HG03439 (cell line): ENCODE measurements at regions not wholly inside any gene's neighbourhood (a gene's known extent, or its start where the extent isn't known, plus 50 kb on each side); places are given as distances from the start of the nearest gene placed in this dataset.
"Not testable (repeated sequence)": the region's sequence is repeated elsewhere in the genome, so short reads cannot be mapped to it uniquely, and the experiment has no call there.

Source experiments
- ATAC-seq: cut with Tn5 transposase; IDR thresholded peaks from one replicate; pipeline ENCODE4 v1.9.1; 2021; ENCODE audit warnings: mild to moderate bottlenecking, moderate library complexity; ENCODE audit not compliant: unreplicated experiment

GRCh38 chr4:29310252-29310651 is 1409.9 kb upstream of the PCDH7 start:
- no peak for ATAC-seq

DNA sequence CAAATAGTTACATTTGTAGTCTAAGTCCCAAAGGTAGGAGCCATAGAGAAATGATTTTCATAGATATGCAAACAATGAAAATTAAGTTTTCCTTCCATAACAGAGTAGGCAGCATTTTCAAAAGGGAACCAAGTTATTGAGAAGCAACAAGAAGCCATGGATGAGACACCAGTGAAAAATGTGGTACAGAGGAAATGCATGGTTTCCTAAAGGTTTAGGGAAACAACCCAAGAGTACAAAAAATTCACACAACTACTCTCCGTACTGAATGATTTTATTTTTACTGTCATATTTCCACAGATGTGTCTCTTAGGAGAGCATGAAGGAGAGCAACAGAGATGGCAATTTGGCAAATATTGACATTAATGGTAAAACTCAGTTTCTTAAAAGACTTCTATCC is 1408.9 kb upstream of the PCDH7 start:
- no peak for ATAC-seq

DNA sequence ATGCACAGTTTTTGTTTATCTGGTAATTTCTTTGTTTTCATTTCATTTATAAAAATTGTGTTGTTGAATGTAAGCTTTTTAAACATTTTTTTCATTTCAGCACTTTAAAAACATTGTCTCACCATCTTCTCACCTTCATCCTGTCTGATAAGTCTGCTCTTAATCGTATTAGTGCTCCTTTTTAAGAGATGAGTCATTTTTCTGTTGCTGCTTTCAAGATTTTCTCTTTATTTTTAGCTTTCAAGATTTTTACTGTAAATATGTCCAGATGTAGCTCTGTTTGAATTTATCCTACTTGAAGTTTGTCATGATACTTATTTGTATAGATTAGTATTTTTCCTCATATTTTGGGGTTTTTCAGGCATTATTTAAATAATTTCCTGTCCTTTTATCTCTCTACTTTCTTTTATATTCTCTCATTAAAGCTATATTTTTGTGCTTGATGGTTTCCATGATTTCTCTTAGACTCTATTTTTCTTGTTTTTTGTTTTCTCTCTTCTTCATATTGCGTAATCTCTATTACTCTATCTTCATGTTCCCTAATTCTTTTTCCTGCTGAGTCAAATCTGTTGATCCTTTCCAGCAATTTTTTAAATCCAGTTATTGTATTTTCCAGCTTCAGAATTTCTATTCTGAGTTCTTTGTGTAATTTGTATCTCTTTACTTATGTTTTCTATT is 1400.4 kb upstream of the PCDH7 start:
- ATAC-seq = no peak

- no peak for ATAC-seq
These were observed 1399.1 kb upstream of the PCDH7 start for GRCh38 chr4:29320947-29321620.

DNA sequence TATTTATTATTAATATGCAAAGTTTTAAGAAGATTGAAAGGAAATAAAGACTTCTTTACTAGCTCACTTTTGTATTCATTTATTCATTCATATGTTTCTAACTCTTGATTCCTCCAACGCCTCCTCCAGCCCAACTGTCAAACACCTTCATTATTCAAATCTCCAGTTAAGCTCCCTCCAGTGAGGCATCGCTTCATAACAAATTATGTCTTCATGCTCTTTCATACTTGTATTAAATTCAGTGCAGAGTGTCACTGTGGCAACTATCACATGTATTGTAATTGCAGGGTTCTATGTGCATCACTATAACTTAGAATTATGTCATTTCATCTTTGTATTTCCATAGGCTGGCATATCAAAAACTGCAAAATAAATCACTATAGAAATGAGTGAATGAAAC is 1394.2 kb upstream of the PCDH7 start:
- ATAC-seq = no peak

DNA sequence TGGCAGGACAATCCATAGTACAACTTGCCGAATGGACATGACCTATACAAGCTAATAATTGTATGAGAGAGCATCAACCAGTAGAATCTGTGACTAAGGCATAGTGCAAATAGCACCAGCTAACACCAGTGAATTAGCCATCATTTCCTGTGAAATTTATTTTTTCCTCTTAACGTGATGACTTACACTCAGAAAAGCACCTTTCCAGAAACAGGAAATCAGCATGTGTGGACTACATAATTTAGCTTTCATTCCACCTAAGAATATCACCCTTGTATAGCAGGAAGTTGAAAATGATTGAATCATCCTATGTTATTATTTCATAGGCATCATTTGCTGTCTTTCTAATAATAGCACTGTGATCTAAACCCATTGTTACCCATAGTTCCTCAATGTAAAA is 1393.4 kb upstream of the PCDH7 start:
- no peak for ATAC-seq

- ATAC-seq = no peak
These were observed 1383.3 kb upstream of the PCDH7 start for GRCh38 chr4:29336861-29337260.

DNA sequence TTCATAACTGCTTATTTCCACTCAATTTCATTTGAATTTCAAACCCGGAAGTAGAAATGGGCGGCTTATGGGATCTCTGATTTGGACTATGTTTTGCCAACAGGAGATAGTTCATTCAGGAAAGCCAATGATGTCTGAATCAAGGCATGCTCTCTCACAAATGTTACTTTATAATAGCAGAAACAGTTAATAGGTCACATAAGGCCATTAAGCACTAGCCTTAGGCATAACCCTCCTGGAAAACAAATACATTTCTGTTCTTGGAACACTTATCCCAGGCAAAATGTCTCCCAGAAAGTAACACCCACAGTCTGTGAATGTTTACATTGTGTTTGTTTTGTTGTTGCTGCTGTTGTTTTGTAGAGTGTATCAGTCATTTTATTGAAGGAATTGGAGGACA is 1347.2 kb upstream of the PCDH7 start:
- no peak for ATAC-seq

DNA sequence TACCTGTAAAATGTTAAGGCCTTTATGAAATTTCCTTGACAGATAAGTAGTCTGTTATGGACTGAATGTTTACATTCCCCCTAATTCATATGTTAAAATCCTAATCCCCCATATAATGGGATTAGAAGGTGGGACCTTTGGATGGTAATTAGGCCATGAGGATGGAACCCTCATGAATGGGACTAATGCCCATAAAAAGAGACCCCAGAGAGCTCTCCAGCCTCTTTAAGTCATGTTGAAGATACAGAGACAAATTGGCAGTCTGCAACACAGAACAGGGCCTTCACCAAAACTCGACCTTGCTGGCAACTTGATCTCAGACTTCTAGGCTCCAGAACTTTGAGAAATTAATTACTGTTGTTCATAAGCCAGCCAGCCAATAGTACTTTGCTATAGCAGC is 1344.5 kb upstream of the PCDH7 start:
- no peak for ATAC-seq

GRCh38 chr4:29378237-29378636 is 1341.9 kb upstream of the PCDH7 start:
- not testable (repeated sequence) for ATAC-seq

DNA sequence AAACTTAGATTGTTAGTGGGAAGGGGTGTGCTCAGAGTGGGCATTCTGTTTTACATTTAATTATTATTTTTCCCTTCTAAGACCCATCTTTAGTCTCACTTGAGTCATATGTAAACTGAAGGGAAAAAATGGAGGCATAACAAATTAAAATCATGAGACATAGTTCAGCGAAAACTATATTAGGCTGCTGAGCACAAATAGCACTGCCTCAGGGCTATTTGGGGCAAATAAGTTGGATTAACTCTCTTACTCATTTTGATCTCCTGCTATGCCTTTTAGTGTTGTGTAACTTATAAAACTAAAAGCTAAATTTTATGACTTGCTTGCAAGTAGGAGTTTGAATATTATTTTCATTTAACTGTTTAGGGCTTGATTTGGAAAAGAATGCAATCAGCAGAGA is 1329.2 kb upstream of the PCDH7 start:
- no peak for ATAC-seq

GRCh38 chr4:29405116-29405515 is 1315.1 kb upstream of the PCDH7 start:
- ATAC-seq = no peak

GRCh38 chr4:29415771-29416170 is 1304.4 kb upstream of the PCDH7 start:
- ATAC-seq = no peak

DNA sequence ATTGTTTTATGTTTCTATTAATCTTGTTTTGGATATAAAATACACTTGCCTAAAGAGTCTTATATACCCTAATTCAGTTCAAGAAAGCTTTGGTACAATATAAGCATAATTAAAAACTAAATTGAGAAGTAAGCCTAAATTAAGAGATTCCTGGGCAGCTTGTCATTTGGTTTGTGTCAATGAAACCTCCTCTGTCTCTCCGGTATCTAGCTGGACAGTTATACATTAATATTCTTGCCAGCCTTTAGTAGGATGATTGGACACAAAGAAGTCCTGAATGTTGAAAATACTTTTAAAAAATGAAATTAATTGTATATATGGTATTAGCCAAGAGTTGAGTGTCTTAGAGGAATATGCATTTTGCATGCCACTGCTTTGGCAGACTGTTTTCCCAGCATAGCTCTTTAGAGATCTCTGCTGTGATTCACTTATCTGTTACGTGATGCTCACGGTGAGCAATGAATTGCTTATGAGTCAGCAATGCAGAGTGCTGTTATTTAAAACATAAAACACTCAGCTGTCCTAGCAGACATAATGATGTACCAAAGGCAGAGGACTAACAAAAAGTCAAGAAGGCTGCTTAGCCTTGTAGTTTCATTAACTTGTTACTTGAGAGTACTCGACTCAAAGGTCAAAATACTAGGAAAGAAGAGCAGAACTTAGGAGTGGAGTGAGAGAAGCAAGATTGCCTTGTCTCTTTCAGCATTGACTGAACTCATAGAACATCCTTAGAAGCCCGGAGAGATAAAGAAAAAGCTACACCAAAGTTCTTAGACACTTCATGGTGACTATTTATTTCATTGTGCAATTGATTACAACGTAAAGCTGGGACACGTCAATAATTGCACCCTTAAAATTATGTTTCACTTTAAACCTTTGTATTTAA is 1296.1 kb upstream of the PCDH7 start:
- no peak for ATAC-seq

DNA sequence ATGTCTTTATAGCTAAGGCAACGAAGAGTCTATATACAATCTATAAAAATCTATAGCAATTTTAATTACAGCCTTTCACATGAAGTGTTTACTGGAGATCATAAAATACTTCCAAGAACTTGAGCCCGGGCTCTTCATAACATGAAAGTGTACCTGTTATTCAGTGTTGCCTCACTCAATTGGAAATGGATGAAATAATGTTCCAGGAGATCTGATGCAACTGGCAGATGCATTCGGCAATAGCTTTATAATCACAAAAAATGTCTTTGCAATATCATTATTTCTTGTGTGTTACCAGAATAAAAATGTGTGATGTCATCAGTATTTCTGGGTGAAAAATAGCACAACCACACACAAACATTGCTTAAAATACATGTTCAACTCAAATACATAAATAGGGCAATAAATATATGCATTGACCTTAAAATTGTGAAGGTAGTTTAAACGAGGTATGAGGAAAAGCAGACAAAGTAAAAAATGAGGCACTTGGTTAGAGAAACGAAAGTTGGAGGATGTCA is 1266.8 kb upstream of the PCDH7 start:
- ATAC-seq = no peak

GRCh38 chr4:29459926-29460325 is 1260.2 kb upstream of the PCDH7 start:
- no peak for ATAC-seq

DNA sequence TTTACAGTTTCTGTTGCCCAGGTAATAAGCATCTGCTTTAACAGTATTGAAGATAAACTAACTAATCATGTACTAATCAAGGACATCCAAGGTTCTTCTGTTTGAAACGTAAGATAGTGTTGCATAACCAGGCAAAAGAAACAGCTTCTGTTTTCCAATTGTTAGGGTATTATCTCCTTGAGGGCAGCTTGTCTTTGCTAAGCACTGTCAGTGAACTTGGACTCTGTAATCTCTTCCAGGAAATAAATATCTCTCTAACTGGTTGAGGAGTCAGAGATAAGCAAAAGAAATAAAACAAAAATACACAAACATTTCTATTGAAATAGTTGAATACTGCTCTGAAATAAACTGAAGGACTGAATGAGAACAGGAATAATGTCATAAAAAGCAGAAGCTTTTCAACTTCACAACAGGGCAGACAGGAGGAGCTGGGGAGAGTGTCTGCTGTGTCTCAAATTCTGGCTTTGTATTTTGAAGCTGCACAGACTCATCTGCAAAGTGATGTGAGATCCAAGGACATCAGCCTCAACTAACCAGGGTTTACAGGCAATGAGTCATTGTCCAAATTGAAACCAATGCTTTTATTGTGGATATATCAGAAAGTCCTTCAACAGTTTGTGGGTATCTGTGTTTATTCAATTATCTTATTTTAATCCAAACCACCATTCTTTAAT is 1253.0 kb upstream of the PCDH7 start:
- ATAC-seq = no peak
